GM12874 (cell line): ENCODE measurements at regions not wholly inside any gene's neighbourhood (a gene's known extent, or its start where the extent isn't known, plus 50 kb on each side); places are given as distances from the start of the nearest gene placed in this dataset.

Experiments
- CTCF ChIP-seq: IDR thresholded peaks from 2 replicates; pipeline ENCODE4 v1.5.1; 2011; ENCODE audit warnings: low read depth, mild to moderate bottlenecking, control low read depth, low read length, moderate library complexity; ENCODE audit not compliant: insufficient read depth

GRCh38 chr4:180567080-180567479 lies 1676.1 kb upstream of the TENM3 start:
- TF ChIP-seq CTCF, result no peak

GRCh38 chr4:180571516-180572055 lies 1671.6 kb upstream of the TENM3 start:
- TF ChIP-seq CTCF, result no peak

GRCh38 chr4:180578175-180578574 lies 1665.0 kb upstream of the TENM3 start:
- TF ChIP-seq CTCF, result no peak

GRCh38 chr4:180581061-180581460 lies 1662.1 kb upstream of the TENM3 start:
- no peak for TF ChIP-seq CTCF

- no peak for TF ChIP-seq CTCF
Observed at GRCh38 chr4:180587379-180587778, 1655.8 kb upstream of the TENM3 start.

- no peak for TF ChIP-seq CTCF
Observed at GRCh38 chr4:180589575-180589974, 1653.6 kb upstream of the TENM3 start.

- no peak for TF ChIP-seq CTCF
Observed at GRCh38 chr4:180596888-180597483, 1646.2 kb upstream of the TENM3 start.

GRCh38 chr4:180598281-180598680 lies 1644.9 kb upstream of the TENM3 start:
- no peak for TF ChIP-seq CTCF
